ENCODE measurements at regions not wholly inside any gene's neighbourhood (a gene's known extent, or its start where the extent isn't known, plus 50 kb on each side); places are given as distances from the start of the nearest gene placed in this dataset.

DNA sequence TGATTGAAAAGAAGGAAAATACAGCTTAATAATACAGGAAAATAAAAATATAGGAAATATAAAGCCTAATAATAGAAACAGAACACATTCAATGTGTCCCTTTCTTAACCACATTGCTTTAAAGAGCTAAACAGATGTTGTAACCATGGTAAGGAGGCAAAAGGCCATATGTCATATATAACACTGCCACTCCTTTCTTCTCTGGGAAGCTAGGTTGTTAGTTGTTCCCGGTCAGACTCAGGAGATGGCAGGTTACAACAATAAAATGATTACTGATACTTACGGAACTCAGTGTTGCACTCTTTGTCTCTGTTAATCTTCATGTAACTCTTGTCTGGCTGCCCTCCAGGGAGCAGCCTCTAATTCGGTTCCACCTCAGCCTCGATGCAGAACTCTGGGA is 134.7 kb upstream of the PGR start:
- no peaks in the 10 kb centered on the region for H3K9me3 ChIP-seq (ENCODE audit: control insufficient read depth, low read depth, low read length)
- H3K27ac ChIP-seq (ENCODE audit: control insufficient read depth, insufficient read depth, low read length), result no peak overlapping the region
- no peak overlapping the region for H3K9ac ChIP-seq (ENCODE audit: control insufficient read depth, extremely low read depth, insufficient read depth, low read length)
- no peaks in the 10 kb centered on the region for H3K9me1 ChIP-seq (ENCODE audit: control insufficient read depth, extremely low read depth, insufficient read depth, low read length)
- TF ChIP-seq CTCF (optimal IDR thresholded peaks at IDR 0.05 in 1 of 3, IDR thresholded peaks at IDR 0.05 in 1 of 3, conservative IDR thresholded peaks at IDR 0.05 in 1 of 3; ENCODE audit: extremely low read depth in 1 of 3, insufficient read depth in 2 of 3, low read length in 3 of 3) (no peak), EZH2 (IDR thresholded peaks at IDR 0.05; ENCODE audit: low read length) (no peak)
- H3K36me3 ChIP-seq (ENCODE audit: control insufficient read depth in 2 of 2, extremely low read depth in 1 of 2, insufficient read depth in 2 of 2, low read length in 2 of 2), result no peaks in the 10 kb centered on the region
- DNase-seq (ENCODE audit: low read depth, low spot score) (no peak), FAIRE-seq (no peak)
- no peak overlapping the region for H3K4me3 ChIP-seq (ENCODE audit: control insufficient read depth in 2 of 3, extremely low read depth in 1 of 3, insufficient read depth in 2 of 3, low read depth in 1 of 3, low read length in 3 of 3)
- H4K20me1 ChIP-seq (ENCODE audit: control insufficient read depth, extremely low read depth, insufficient read depth, low read length), result no peaks in the 10 kb centered on the region
- H3K79me2 ChIP-seq (ENCODE audit: control insufficient read depth, insufficient read depth, low read length), result no peaks in the 10 kb centered on the region
- H2AFZ ChIP-seq (ENCODE audit: control insufficient read depth, low read length), result no peak overlapping the region
- no peaks in the 10 kb centered on the region for H3K4me1 ChIP-seq (ENCODE audit: control insufficient read depth, extremely low read depth, insufficient read depth, low read length)
- dilution Hi-C loops (cut with MboI; ENCODE audit: extremely low pct_ligation_motif_present, low sequenced_read_pairs), result no loop called here
- no peak overlapping the region for H3K4me2 ChIP-seq (ENCODE audit: control insufficient read depth, extremely low read depth, insufficient read depth, low read depth, low read length)
- H3K27me3 ChIP-seq (ENCODE audit: control insufficient read depth, extremely low read depth, insufficient read depth, low read length), result no peaks in the 10 kb centered on the region

DNA sequence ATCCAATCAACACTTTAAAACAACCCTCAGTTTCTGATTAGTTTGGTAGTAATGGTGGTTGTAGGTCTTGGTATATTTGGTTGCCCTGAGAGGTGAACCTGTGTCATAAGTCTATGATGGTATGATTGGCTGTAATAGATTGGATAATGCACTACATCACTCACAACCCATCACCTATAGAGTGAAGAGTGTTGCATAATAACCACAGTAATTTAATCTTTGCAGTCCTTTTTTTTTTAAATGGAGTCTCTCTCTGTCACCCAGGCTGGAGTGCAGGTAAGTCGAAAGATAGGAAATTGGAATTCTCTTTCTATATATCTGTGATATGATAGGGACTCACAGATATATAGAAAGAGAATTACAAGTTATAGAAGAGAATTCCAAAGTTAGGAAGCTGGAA is 133.4 kb upstream of the PGR start:
- H3K9me3 ChIP-seq (ENCODE audit: control insufficient read depth, low read depth, low read length), result no peaks in the 10 kb centered on the region
- no peaks in the 10 kb centered on the region for H3K36me3 ChIP-seq (ENCODE audit: control insufficient read depth in 2 of 2, extremely low read depth in 1 of 2, insufficient read depth in 2 of 2, low read length in 2 of 2)
- no peak for TF ChIP-seq CTCF (optimal IDR thresholded peaks at IDR 0.05 in 1 of 3, IDR thresholded peaks at IDR 0.05 in 1 of 3, conservative IDR thresholded peaks at IDR 0.05 in 1 of 3; ENCODE audit: extremely low read depth in 1 of 3, insufficient read depth in 2 of 3, low read length in 3 of 3)
- TF ChIP-seq EZH2 (IDR thresholded peaks at IDR 0.05; ENCODE audit: low read length), result no peak
- no peak overlapping the region for H3K4me3 ChIP-seq (ENCODE audit: control insufficient read depth in 2 of 3, extremely low read depth in 1 of 3, insufficient read depth in 2 of 3, low read depth in 1 of 3, low read length in 3 of 3)
- H4K20me1 ChIP-seq (ENCODE audit: control insufficient read depth, extremely low read depth, insufficient read depth, low read length), result no peaks in the 10 kb centered on the region
- no peak overlapping the region for H3K27ac ChIP-seq (ENCODE audit: control insufficient read depth, insufficient read depth, low read length)
- no peaks in the 10 kb centered on the region for H3K9me1 ChIP-seq (ENCODE audit: control insufficient read depth, extremely low read depth, insufficient read depth, low read length)
- no peak overlapping the region for H3K4me2 ChIP-seq (ENCODE audit: control insufficient read depth, extremely low read depth, insufficient read depth, low read depth, low read length)
- no peaks in the 10 kb centered on the region for H3K79me2 ChIP-seq (ENCODE audit: control insufficient read depth, insufficient read depth, low read length)
- H3K4me1 ChIP-seq (ENCODE audit: control insufficient read depth, extremely low read depth, insufficient read depth, low read length), result no peaks in the 10 kb centered on the region
- no peak overlapping the region for H2AFZ ChIP-seq (ENCODE audit: control insufficient read depth, low read length)
- DNase-seq (ENCODE audit: low read depth, low spot score) (no peak), FAIRE-seq (no peak)
- H3K27me3 ChIP-seq (ENCODE audit: control insufficient read depth, extremely low read depth, insufficient read depth, low read length), result no peaks in the 10 kb centered on the region
- dilution Hi-C loops (cut with MboI; ENCODE audit: extremely low pct_ligation_motif_present, low sequenced_read_pairs), result no loop called here
- H3K9ac ChIP-seq (ENCODE audit: control insufficient read depth, extremely low read depth, insufficient read depth, low read length), result no peak overlapping the region
